IMR-90 (cell line): ENCODE measurements at regions not wholly inside any gene's neighbourhood (a gene's known extent, or its start where the extent isn't known, plus 50 kb on each side); places are given as distances from the start of the nearest gene placed in this dataset.

Source experiments
- ATAC-seq: fragments of 200-7000 bp; cut with Tn5 transposase; 2 replicates; pipeline ENCODE4 v1.9.1; 2020; ENCODE audit warnings: low read depth, mild to moderate bottlenecking, moderate library complexity
- BruUV-seq: library from RNA; stranded (reverse); fragments of 400-500 nt; replicated peaks from 2 replicates; lab custom pipeline; 2021; lab: Mats Ljungman, UMichigan
- CTCF ChIA-PET: fragments of 300-600 bp; formaldehyde crosslinking; extraction: SDS; loops from one replicate; lab custom pipeline; 2021; ENCODE audit warnings: antibody characterized with exemption; lab: Yijun Ruan, JAX
- POLR2A ChIA-PET: fragments of 300-600 bp; sonication (Branson Sonifier 250); formaldehyde crosslinking; loops from one replicate; lab custom pipeline; 2022; ENCODE audit warnings: antibody characterized with exemption; ENCODE audit not compliant: unreplicated experiment; lab: Charles Lee
- DNase-seq: peaks from one replicate; pipeline ENCODE4 v3.0.0; 2013
- H2AFZ ChIP-seq: replicated peaks from 2 replicates; pipeline ENCODE3; 2013; ENCODE audit warnings: low read length, mild to moderate bottlenecking; ENCODE audit not compliant: poor library complexity
- H2AK5ac ChIP-seq: 2 replicates; pipeline ENCODE4 v1.6.1; 2013; ENCODE audit warnings: low read depth, low read length, inconsistent platforms
- H2AK9ac ChIP-seq: replicated peaks from 2 replicates; pipeline ENCODE3; 2013; ENCODE audit warnings: mild to moderate bottlenecking, low read depth, low read length, moderate library complexity; ENCODE audit not compliant: poor library complexity
- H2BK120ac ChIP-seq: 2 replicates; pipeline ENCODE4 v1.6.1; 2013; ENCODE audit warnings: low read depth, low read length, inconsistent platforms
- H2BK15ac ChIP-seq: 3 replicates; pipeline ENCODE4 v1.6.1; 2013; ENCODE audit warnings: low read depth, low read length, inconsistent platforms
- H2BK20ac ChIP-seq: 2 replicates; pipeline ENCODE4 v1.6.1; 2013; ENCODE audit warnings: low read depth, mild to moderate bottlenecking, inconsistent platforms, low read length, moderate library complexity
- H2BK5ac ChIP-seq: 2 replicates; pipeline ENCODE4 v1.6.1; 2013; ENCODE audit warnings: mild to moderate bottlenecking, low read depth, low read length, inconsistent platforms; ENCODE audit not compliant: poor library complexity, severe bottlenecking
- H3K14ac ChIP-seq: replicated peaks from 2 replicates; pipeline ENCODE4 v1.6.1; 2013; ENCODE audit warnings: low read depth, low read length, inconsistent platforms
- H3K18ac ChIP-seq: 2 replicates; pipeline ENCODE4 v1.6.1; 2013; ENCODE audit warnings: low read depth, low read length, control low read depth
- H3K23ac ChIP-seq: 2 replicates; pipeline ENCODE4 v1.6.1; 2013; ENCODE audit warnings: low read depth, low read length, inconsistent platforms
- H3K27ac ChIP-seq: 2 replicates; pipeline ENCODE4 v1.5.1; 2013; ENCODE audit warnings: mild to moderate bottlenecking, control low read depth, low read length; ENCODE audit not compliant: insufficient read depth
- H3K27me3 ChIP-seq: 2 replicates; pipeline ENCODE4 v1.6.1; 2013; ENCODE audit warnings: low read length; ENCODE audit not compliant: control insufficient read depth, insufficient read depth
- H3K36me3 ChIP-seq: 2 replicates; pipeline ENCODE4 v1.6.1; 2013; ENCODE audit warnings: low read length, mixed read lengths; ENCODE audit not compliant: control insufficient read depth, insufficient read depth
- H3K4ac ChIP-seq: 2 replicates; pipeline ENCODE4 v1.6.1; 2013; ENCODE audit warnings: low read depth, low read length, inconsistent platforms
- H3K4me1 ChIP-seq: 2 replicates; pipeline ENCODE4 v1.6.1; 2013; ENCODE audit warnings: low read length, mixed read lengths; ENCODE audit not compliant: control insufficient read depth, insufficient read depth
- H3K4me2 ChIP-seq: 2 replicates; pipeline ENCODE4 v1.6.1; 2013; ENCODE audit warnings: low read depth, mild to moderate bottlenecking, control low read depth, low read length, moderate library complexity
- H3K4me3 ChIP-seq: 2 replicates; pipeline ENCODE4 v1.5.1; 2013; ENCODE audit warnings: low read depth, mild to moderate bottlenecking, control low read depth, low read length, moderate library complexity; ENCODE audit not compliant: insufficient read depth
- H3K56ac ChIP-seq: 2 replicates; pipeline ENCODE4 v1.6.1; 2013; ENCODE audit warnings: low read length, inconsistent platforms; ENCODE audit not compliant: insufficient read depth; ENCODE audit errors: extremely low read depth
- H3K79me1 ChIP-seq, 2 experiments: 2 replicates each; pipeline ENCODE4 v1.6.1; 2013; ENCODE audit warnings: low read length in 2 of 2, inconsistent platforms in 1 of 2, low read depth in 1 of 2
- H3K9ac ChIP-seq: 2 replicates; pipeline ENCODE4 v1.6.1; 2013; ENCODE audit warnings: low read depth, low read length, control low read depth
- H3K9me1 ChIP-seq: 2 replicates; pipeline ENCODE4 v1.6.1; 2013; ENCODE audit warnings: low read length, inconsistent platforms; ENCODE audit not compliant: insufficient read depth
- H3K9me3 ChIP-seq: 2 replicates; pipeline ENCODE4 v1.6.1; 2013; ENCODE audit warnings: low read length; ENCODE audit not compliant: control insufficient read depth, insufficient read depth
- H4K20me1 ChIP-seq: 2 replicates; pipeline ENCODE4 v1.6.1; 2013; ENCODE audit warnings: low read length, inconsistent platforms; ENCODE audit not compliant: insufficient read depth
- H4K5ac ChIP-seq: 2 replicates; pipeline ENCODE4 v1.6.1; 2013; ENCODE audit warnings: mild to moderate bottlenecking, low read depth, low read length, control low read depth
- H4K8ac ChIP-seq, 2 experiments: 2 replicates each; pipeline ENCODE4 v1.6.1; 2013; ENCODE audit warnings: low read depth in 2 of 2, low read length in 2 of 2, control low read depth in 1 of 2, inconsistent platforms in 1 of 2
- H4K91ac ChIP-seq: 2 replicates; pipeline ENCODE4 v1.6.1; 2013; ENCODE audit warnings: low read depth, low read length, inconsistent platforms; ENCODE audit not compliant: insufficient read depth
- BHLHE40 ChIP-seq: fragments of 150-350 bp; IDR thresholded peaks from 2 replicates; pipeline ENCODE4 v1.6.1; 2016; ENCODE audit warnings: mild to moderate bottlenecking, low read depth, low read length
- CEBPB ChIP-seq: IDR thresholded peaks from 2 replicates; pipeline ENCODE4 v1.6.1; 2012; ENCODE audit warnings: low read depth, low read length, improper control_type of control experiment
- FOS ChIP-seq: fragments of 150-350 bp; IDR thresholded peaks from 2 replicates; pipeline ENCODE4 v1.6.1; 2016; ENCODE audit warnings: low read depth, low read length
- MAFK ChIP-seq: IDR thresholded peaks from 2 replicates; pipeline ENCODE4 v1.6.1; 2012; ENCODE audit warnings: low read depth, low read length, improper control_type of control experiment
- MAZ ChIP-seq: IDR thresholded peaks from 2 replicates; pipeline ENCODE4 v1.6.1; 2012; ENCODE audit warnings: low read depth, mild to moderate bottlenecking, low read length, improper control_type of control experiment, moderate library complexity, borderline replicate concordance
- MXI1 ChIP-seq: IDR thresholded peaks from 2 replicates; pipeline ENCODE4 v1.6.1; 2012; ENCODE audit warnings: low read depth, mild to moderate bottlenecking, low read length, moderate library complexity, borderline replicate concordance
- NFE2L2 ChIP-seq: fragments of 150-350 bp; IDR thresholded peaks from 2 replicates; pipeline ENCODE4 v1.6.1; 2016; ENCODE audit warnings: low read depth, mild to moderate bottlenecking, low read length
- POLR2A ChIP-seq: IDR thresholded peaks from 2 replicates; pipeline ENCODE4 v1.6.1; 2012; ENCODE audit warnings: mild to moderate bottlenecking, low read depth, low read length
- RCOR1 ChIP-seq: IDR thresholded peaks from 2 replicates; pipeline ENCODE4 v1.6.1; 2012; ENCODE audit warnings: mild to moderate bottlenecking, low read length, improper control_type of control experiment; ENCODE audit not compliant: insufficient replicate concordance
- SMC3 ChIP-seq: fragments of 150-350 bp; IDR thresholded peaks from 2 replicates; pipeline ENCODE4 v1.6.1; 2016; ENCODE audit warnings: low read depth, mild to moderate bottlenecking, antibody characterized with exemption, low read length, moderate library complexity
- WGBS, 2 experiments: methylation state at CpG; one replicate each; pipeline versions ENCODE4 v1.1.5 to v1.1.7; 2013; ENCODE audit warnings: missing lambda C conversion rate in 2 of 2; ENCODE audit not compliant: insufficient read length in 1 of 2; ENCODE audit errors: extremely low coverage in 2 of 2; 5-methylcytosine and 5-hydroxymethylcytosine counted together
- dilution Hi-C: fragments of 300-500 bp; cut with HindIII; formaldehyde crosslinking; loops from one replicate; pipeline ENCODE4 v1.14.3; 2018; ENCODE audit warnings: low sequenced_read_pairs; ENCODE audit not compliant: unreplicated experiment
- in situ Hi-C: fragments of 300-500 bp; cut with MboI; formaldehyde crosslinking; loops from 3 replicates; pipeline ENCODE4 v1.14.3; 2019; ENCODE audit warnings: low sequenced_read_pairs, inconsistent platforms, mixed read lengths
- intact Hi-C: fragments of 100-400 bp; cut with micrococcal nuclease; formaldehyde crosslinking; loops from 2 replicates; pipeline ENCODE4 v1.10.0; 2022
- TF ChIP-seq, protein P1 (sequence below): conservative IDR thresholded peaks from 2 replicates; pipeline ENCODE4 v1.5.1; 2012; ENCODE audit warnings: mild to moderate bottlenecking, low read depth, low read length, improper control_type of control experiment
- TF ChIP-seq, protein P2 (sequence below): fragments of 150-350 bp; IDR thresholded peaks from 2 replicates; pipeline ENCODE4 v1.6.1; 2017; ENCODE audit warnings: mild to moderate bottlenecking, antibody characterized with exemption, low read length, low read depth

DNA sequence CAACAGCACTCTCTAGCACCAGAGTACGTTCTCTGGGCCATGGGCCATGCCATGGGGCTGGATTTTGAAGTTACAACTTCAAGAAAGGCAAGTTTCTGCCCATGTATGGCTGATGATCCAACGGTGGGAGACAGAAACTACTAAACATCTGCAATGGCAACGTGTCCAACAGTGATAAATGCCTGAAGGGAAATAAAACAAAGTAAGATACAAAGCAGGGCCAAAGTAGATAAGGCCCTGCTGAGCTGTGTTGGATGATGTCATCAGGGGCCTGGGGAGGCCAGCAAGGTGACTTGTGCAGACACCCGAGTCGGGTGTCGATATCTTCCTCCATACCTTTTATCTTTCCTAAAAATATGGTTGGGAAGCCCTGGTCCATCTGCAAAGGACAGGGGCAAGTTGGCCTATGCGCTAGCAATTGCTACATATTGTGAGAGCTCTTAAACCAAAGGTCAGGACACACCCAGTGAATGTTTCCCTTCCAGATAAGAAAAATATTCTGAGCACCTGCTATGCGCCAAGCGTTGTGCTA lies 487.2 kb downstream of the MN1 start:
- Histone ChIP-seq H4K20me1 (no peaks in the 10 kb centered on the region), H4K91ac (no peak overlapping the region), H2AFZ (no peak overlapping the region), H3K27me3 (peaks cover 37% of the 10 kb centered on the region), H3K79me1 (no peaks in the 10 kb centered on the region), H2BK120ac (no peak overlapping the region), H2AK5ac (no peak overlapping the region), H3K23ac (no peak overlapping the region), H3K36me3 (no peaks in the 10 kb centered on the region), H2BK15ac (no peak overlapping the region), H4K8ac (no peak overlapping the region), H3K56ac (no peak overlapping the region), H3K9me1 (peaks cover 6% of the 10 kb centered on the region), H3K4ac (no peak overlapping the region), H3K14ac (no peak overlapping the region), H2AK9ac (no peak overlapping the region), H3K9ac (no peak overlapping the region), H3K9me3 (no peaks in the 10 kb centered on the region), H3K4me1 (no peaks in the 10 kb centered on the region), H2BK5ac (no peak overlapping the region), H3K4me2 (no peak overlapping the region), H3K27ac (no peak overlapping the region), H4K5ac (no peak overlapping the region), H2BK20ac (no peak overlapping the region), H3K4me3 (no peak overlapping the region), H3K18ac (no peak overlapping the region)
- ATAC-seq (no peak), DNase-seq (no peak)
- BruUV-seq = no TSS peak
- intact Hi-C loops = no loop called here
- dilution Hi-C loops = no loop called here
- POLR2A ChIA-PET = no interaction called here
- in situ Hi-C loops = no loop called here
- CTCF ChIA-PET = no interaction called here
- TF ChIP-seq, protein P1, sequence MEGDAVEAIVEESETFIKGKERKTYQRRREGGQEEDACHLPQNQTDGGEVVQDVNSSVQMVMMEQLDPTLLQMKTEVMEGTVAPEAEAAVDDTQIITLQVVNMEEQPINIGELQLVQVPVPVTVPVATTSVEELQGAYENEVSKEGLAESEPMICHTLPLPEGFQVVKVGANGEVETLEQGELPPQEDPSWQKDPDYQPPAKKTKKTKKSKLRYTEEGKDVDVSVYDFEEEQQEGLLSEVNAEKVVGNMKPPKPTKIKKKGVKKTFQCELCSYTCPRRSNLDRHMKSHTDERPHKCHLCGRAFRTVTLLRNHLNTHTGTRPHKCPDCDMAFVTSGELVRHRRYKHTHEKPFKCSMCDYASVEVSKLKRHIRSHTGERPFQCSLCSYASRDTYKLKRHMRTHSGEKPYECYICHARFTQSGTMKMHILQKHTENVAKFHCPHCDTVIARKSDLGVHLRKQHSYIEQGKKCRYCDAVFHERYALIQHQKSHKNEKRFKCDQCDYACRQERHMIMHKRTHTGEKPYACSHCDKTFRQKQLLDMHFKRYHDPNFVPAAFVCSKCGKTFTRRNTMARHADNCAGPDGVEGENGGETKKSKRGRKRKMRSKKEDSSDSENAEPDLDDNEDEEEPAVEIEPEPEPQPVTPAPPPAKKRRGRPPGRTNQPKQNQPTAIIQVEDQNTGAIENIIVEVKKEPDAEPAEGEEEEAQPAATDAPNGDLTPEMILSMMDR = no peak
- TF ChIP-seq BHLHE40 = no peak
- TF ChIP-seq MXI1 = no peak
- TF ChIP-seq MAFK = no peak
- TF ChIP-seq FOS = no peak
- no peak for TF ChIP-seq MAZ
- no peak for TF ChIP-seq CEBPB
- TF ChIP-seq POLR2A = no peak
- no peak for TF ChIP-seq SMC3
- TF ChIP-seq, protein P2, sequence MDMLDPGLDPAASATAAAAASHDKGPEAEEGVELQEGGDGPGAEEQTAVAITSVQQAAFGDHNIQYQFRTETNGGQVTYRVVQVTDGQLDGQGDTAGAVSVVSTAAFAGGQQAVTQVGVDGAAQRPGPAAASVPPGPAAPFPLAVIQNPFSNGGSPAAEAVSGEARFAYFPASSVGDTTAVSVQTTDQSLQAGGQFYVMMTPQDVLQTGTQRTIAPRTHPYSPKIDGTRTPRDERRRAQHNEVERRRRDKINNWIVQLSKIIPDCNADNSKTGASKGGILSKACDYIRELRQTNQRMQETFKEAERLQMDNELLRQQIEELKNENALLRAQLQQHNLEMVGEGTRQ = no peak
- no peak for TF ChIP-seq NFE2L2
- TF ChIP-seq RCOR1 = no peak
- no CpG with 5 or more reads among the region's 9 CpGs for WGBS, 2 experiments
